Gastrocnemius medialis (tissue), 4 donors: ENCODE measurements at regions not wholly inside any gene's neighbourhood (a gene's known extent, or its start where the extent isn't known, plus 50 kb on each side); places are given as distances from the start of the nearest gene placed in this dataset.

Experiments used
- ATAC-seq, 2 donors: fragments of 150-250 bp; one replicate each; pipeline ENCODE4 v1.9.1; 2016
- DNase-seq, 2 donors: peaks; one replicate each; pipeline ENCODE4 v3.0.0-alpha.2; 2019
- H3K27ac ChIP-seq, 4 donors: fragments of 200-600 bp; sonication (generic); 1 replicate in 1 of 4; 2 replicates in 3 of 4; pipeline ENCODE4 v1.5.1; 2016 to 2018; ENCODE audit warnings: mild to moderate bottlenecking in 2 of 4, moderate library complexity in 1 of 4
- H3K27me3 ChIP-seq, 3 donors: fragments of 200-600 bp; sonication (generic) in 2 of 3; 1 replicate in 1 of 3; 2 replicates in 2 of 3; pipeline versions ENCODE4 v1.5.1 to v1.6.0; 2016 to 2019; ENCODE audit warnings: mild to moderate bottlenecking in 1 of 3, moderate library complexity in 1 of 3
- H3K36me3 ChIP-seq, 2 donors: fragments of 200-600 bp; sonication (generic) in 1 of 2; one replicate each; pipeline ENCODE4 v1.5.1; 2017 to 2018
- H3K4me1 ChIP-seq, 2 donors: fragments of 200-600 bp; sonication (generic) in 1 of 2; one replicate each; pipeline ENCODE4 v1.5.1; 2016 to 2017; ENCODE audit warnings: mild to moderate bottlenecking in 2 of 2
- H3K4me3 ChIP-seq, 4 donors: fragments of 200-600 bp; sonication (generic) in 3 of 4; 1 replicate in 1 of 4; 2 replicates in 3 of 4; pipeline ENCODE4 v1.5.1; 2016 to 2019; ENCODE audit warnings: mild to moderate bottlenecking in 2 of 4
- H3K9me3 ChIP-seq, 3 donors: fragments of 200-600 bp; sonication (generic) in 2 of 3; 1 replicate in 1 of 3; 2 replicates in 2 of 3; pipeline ENCODE4 v1.5.1; 2016 to 2019
- CTCF ChIP-seq, 5 experiments: fragments of 450-650 bp in 3 of 5; fragments of 200-600 bp in 2 of 5; sonication (generic) in 2 of 5; IDR thresholded peaks in 4 of 5; conservative IDR thresholded peaks in 1 of 5; 1 replicate in 4 of 5; 2 replicates in 1 of 5; pipeline ENCODE4 v1.5.1; 2016 to 2019; ENCODE audit warnings: antibody characterized with exemption in 5 of 5, mild to moderate bottlenecking in 3 of 5, moderate library complexity in 3 of 5
- POLR2A ChIP-seq, 2 donors: fragments of 450-650 bp; IDR thresholded peaks; one replicate each; pipeline ENCODE4 v1.6.1; 2017; ENCODE audit warnings: antibody characterized with exemption in 2 of 2, mild to moderate bottlenecking in 2 of 2, moderate library complexity in 2 of 2
- in situ Hi-C, 4 donors: fragments of 200-750 bp; cut with MboI; loops; one replicate each; pipeline versions ENCODE4 v1.15.0 to v1.8.0; 2017; ENCODE audit warnings: low sequenced_read_pairs in 4 of 4
- intact Hi-C: fragments of 100-400 bp; cut with DNase I; formaldehyde crosslinking; loops from one replicate; pipeline ENCODE4 v1.15.1; 2023; ENCODE audit warnings: low total_unique reads

- intact Hi-C loops = loop anchor here (10.0 kb wide), 1 partner anchor 1780 kb away; no protein-coding TSS in a partner anchor
- in situ Hi-C loops = loop anchor here in 3 of 4 donors (25.0 kb wide), 2 partner anchors 1552 to 1777 kb away; no protein-coding TSS in a partner anchor
- H3K27me3 ChIP-seq = no peaks in the 10 kb centered on the region
Observed at GRCh38 chr3:20334842-20335241, 148.8 kb upstream of the SGO1 start.

GRCh38 chr3:20327889-20328288 is 141.9 kb upstream of the SGO1 start:
- no peaks in the 10 kb centered on the region for H3K27me3 ChIP-seq
- H3K27ac ChIP-seq = no peak overlapping the region
- TF ChIP-seq POLR2A (IDR thresholded peaks at IDR 0.05) = no peak
- TF ChIP-seq CTCF (IDR thresholded peaks at IDR 0.05 in 4 of 5, conservative IDR thresholded peaks at IDR 0.05 in 1 of 5) = no peak
- no peaks in the 10 kb centered on the region for H3K36me3 ChIP-seq
- ATAC-seq (no peak), DNase-seq (no peak)
- H3K4me3 ChIP-seq = no peak overlapping the region
- no peaks in the 10 kb centered on the region for H3K9me3 ChIP-seq
- H3K4me1 ChIP-seq = no peaks in the 10 kb centered on the region
- intact Hi-C loops (no loop called here), in situ Hi-C loops (loop anchor here in 3 of 4 donors (25.0 kb wide), 2 partner anchors 1559 to 1784 kb away; no protein-coding TSS in a partner anchor)

More at GRCh38 chr3:20334842-20335241, 148.8 kb upstream of the SGO1 start:
- no peaks in the 10 kb centered on the region for H3K9me3 ChIP-seq
- no peak overlapping the region for H3K27ac ChIP-seq
- DNase-seq (no peak), ATAC-seq (no peak)
- H3K4me3 ChIP-seq = no peak overlapping the region
- no peaks in the 10 kb centered on the region for H3K4me1 ChIP-seq
- no peak for TF ChIP-seq CTCF (IDR thresholded peaks at IDR 0.05 in 4 of 5, conservative IDR thresholded peaks at IDR 0.05 in 1 of 5)
- H3K36me3 ChIP-seq = no peaks in the 10 kb centered on the region

GRCh38 chr3:20326541-20326940 is 140.5 kb upstream of the SGO1 start:
- Histone ChIP-seq H3K27ac (no peak overlapping the region), H3K4me3 (no peak overlapping the region), H3K9me3 (no peaks in the 10 kb centered on the region), H3K27me3 (no peaks in the 10 kb centered on the region), H3K4me1 (no peaks in the 10 kb centered on the region), H3K36me3 (no peaks in the 10 kb centered on the region)
- ATAC-seq (no peak), DNase-seq (no peak)
- intact Hi-C loops = no loop called here
- in situ Hi-C loops = loop anchor here in 3 of 4 donors (25.0 kb wide), 2 partner anchors 1561 to 1786 kb away; no protein-coding TSS in a partner anchor
- TF ChIP-seq POLR2A (IDR thresholded peaks at IDR 0.05) = no peak
- TF ChIP-seq CTCF (IDR thresholded peaks at IDR 0.05 in 4 of 5, conservative IDR thresholded peaks at IDR 0.05 in 1 of 5) = no peak

GRCh38 chr3:20325563-20325962 is 139.6 kb upstream of the SGO1 start:
- H3K36me3 ChIP-seq = no peaks in the 10 kb centered on the region
- no peak for ATAC-seq
- TF ChIP-seq POLR2A (IDR thresholded peaks at IDR 0.05) (no peak), CTCF (IDR thresholded peaks at IDR 0.05 in 4 of 5, conservative IDR thresholded peaks at IDR 0.05 in 1 of 5) (no peak)
- no peak for DNase-seq
- in situ Hi-C loops = loop anchor here in 3 of 4 donors (25.0 kb wide), 2 partner anchors 1562 to 1787 kb away; no protein-coding TSS in a partner anchor
- no peak overlapping the region for H3K4me3 ChIP-seq
- intact Hi-C loops = no loop called here
- no peak overlapping the region for H3K27ac ChIP-seq
- H3K9me3 ChIP-seq = no peaks in the 10 kb centered on the region
- H3K27me3 ChIP-seq = no peaks in the 10 kb centered on the region
- peaks cover 0 to 2% of the 10 kb centered on the region in 2 donors for H3K4me1 ChIP-seq
